IMR-90 (cell line): ENCODE measurements at regions not wholly inside any gene's neighbourhood (a gene's known extent, or its start where the extent isn't known, plus 50 kb on each side); places are given as distances from the start of the nearest gene placed in this dataset.

Experiments
- ATAC-seq: fragments of 200-7000 bp; cut with Tn5 transposase; 2 replicates; pipeline ENCODE4 v1.9.1; 2020; ENCODE audit warnings: low read depth, mild to moderate bottlenecking, moderate library complexity
- BruUV-seq: library from RNA; stranded (reverse); fragments of 400-500 nt; replicated peaks from 2 replicates; lab custom pipeline; 2021; lab: Mats Ljungman, UMichigan
- CTCF ChIA-PET: fragments of 300-600 bp; formaldehyde crosslinking; extraction: SDS; loops from one replicate; lab custom pipeline; 2021; ENCODE audit warnings: antibody characterized with exemption; lab: Yijun Ruan, JAX
- POLR2A ChIA-PET: fragments of 300-600 bp; sonication (Branson Sonifier 250); formaldehyde crosslinking; loops from one replicate; lab custom pipeline; 2022; ENCODE audit warnings: antibody characterized with exemption; ENCODE audit not compliant: unreplicated experiment; lab: Charles Lee
- DNase-seq: peaks from one replicate; pipeline ENCODE4 v3.0.0; 2013
- H2AFZ ChIP-seq: replicated peaks from 2 replicates; pipeline ENCODE3; 2013; ENCODE audit warnings: low read length, mild to moderate bottlenecking; ENCODE audit not compliant: poor library complexity
- H2AK5ac ChIP-seq: 2 replicates; pipeline ENCODE4 v1.6.1; 2013; ENCODE audit warnings: low read depth, low read length, inconsistent platforms
- H2AK9ac ChIP-seq: replicated peaks from 2 replicates; pipeline ENCODE3; 2013; ENCODE audit warnings: mild to moderate bottlenecking, low read depth, low read length, moderate library complexity; ENCODE audit not compliant: poor library complexity
- H2BK120ac ChIP-seq: 2 replicates; pipeline ENCODE4 v1.6.1; 2013; ENCODE audit warnings: low read depth, low read length, inconsistent platforms
- H2BK15ac ChIP-seq: 3 replicates; pipeline ENCODE4 v1.6.1; 2013; ENCODE audit warnings: low read depth, low read length, inconsistent platforms
- H2BK20ac ChIP-seq: 2 replicates; pipeline ENCODE4 v1.6.1; 2013; ENCODE audit warnings: low read depth, mild to moderate bottlenecking, inconsistent platforms, low read length, moderate library complexity
- H2BK5ac ChIP-seq: 2 replicates; pipeline ENCODE4 v1.6.1; 2013; ENCODE audit warnings: mild to moderate bottlenecking, low read depth, low read length, inconsistent platforms; ENCODE audit not compliant: poor library complexity, severe bottlenecking
- H3K14ac ChIP-seq: replicated peaks from 2 replicates; pipeline ENCODE4 v1.6.1; 2013; ENCODE audit warnings: low read depth, low read length, inconsistent platforms
- H3K18ac ChIP-seq: 2 replicates; pipeline ENCODE4 v1.6.1; 2013; ENCODE audit warnings: low read depth, low read length, control low read depth
- H3K23ac ChIP-seq: 2 replicates; pipeline ENCODE4 v1.6.1; 2013; ENCODE audit warnings: low read depth, low read length, inconsistent platforms
- H3K27ac ChIP-seq: 2 replicates; pipeline ENCODE4 v1.5.1; 2013; ENCODE audit warnings: mild to moderate bottlenecking, control low read depth, low read length; ENCODE audit not compliant: insufficient read depth
- H3K27me3 ChIP-seq: 2 replicates; pipeline ENCODE4 v1.6.1; 2013; ENCODE audit warnings: low read length; ENCODE audit not compliant: control insufficient read depth, insufficient read depth
- H3K36me3 ChIP-seq: 2 replicates; pipeline ENCODE4 v1.6.1; 2013; ENCODE audit warnings: low read length, mixed read lengths; ENCODE audit not compliant: control insufficient read depth, insufficient read depth
- H3K4ac ChIP-seq: 2 replicates; pipeline ENCODE4 v1.6.1; 2013; ENCODE audit warnings: low read depth, low read length, inconsistent platforms
- H3K4me1 ChIP-seq: 2 replicates; pipeline ENCODE4 v1.6.1; 2013; ENCODE audit warnings: low read length, mixed read lengths; ENCODE audit not compliant: control insufficient read depth, insufficient read depth
- H3K4me2 ChIP-seq: 2 replicates; pipeline ENCODE4 v1.6.1; 2013; ENCODE audit warnings: low read depth, mild to moderate bottlenecking, control low read depth, low read length, moderate library complexity
- H3K4me3 ChIP-seq: 2 replicates; pipeline ENCODE4 v1.5.1; 2013; ENCODE audit warnings: low read depth, mild to moderate bottlenecking, control low read depth, low read length, moderate library complexity; ENCODE audit not compliant: insufficient read depth
- H3K56ac ChIP-seq: 2 replicates; pipeline ENCODE4 v1.6.1; 2013; ENCODE audit warnings: low read length, inconsistent platforms; ENCODE audit not compliant: insufficient read depth; ENCODE audit errors: extremely low read depth
- H3K79me1 ChIP-seq, 2 experiments: 2 replicates each; pipeline ENCODE4 v1.6.1; 2013; ENCODE audit warnings: low read length in 2 of 2, inconsistent platforms in 1 of 2, low read depth in 1 of 2
- H3K9ac ChIP-seq: 2 replicates; pipeline ENCODE4 v1.6.1; 2013; ENCODE audit warnings: low read depth, low read length, control low read depth
- H3K9me1 ChIP-seq: 2 replicates; pipeline ENCODE4 v1.6.1; 2013; ENCODE audit warnings: low read length, inconsistent platforms; ENCODE audit not compliant: insufficient read depth
- H3K9me3 ChIP-seq: 2 replicates; pipeline ENCODE4 v1.6.1; 2013; ENCODE audit warnings: low read length; ENCODE audit not compliant: control insufficient read depth, insufficient read depth
- H4K20me1 ChIP-seq: 2 replicates; pipeline ENCODE4 v1.6.1; 2013; ENCODE audit warnings: low read length, inconsistent platforms; ENCODE audit not compliant: insufficient read depth
- H4K5ac ChIP-seq: 2 replicates; pipeline ENCODE4 v1.6.1; 2013; ENCODE audit warnings: mild to moderate bottlenecking, low read depth, low read length, control low read depth
- H4K8ac ChIP-seq, 2 experiments: 2 replicates each; pipeline ENCODE4 v1.6.1; 2013; ENCODE audit warnings: low read depth in 2 of 2, low read length in 2 of 2, control low read depth in 1 of 2, inconsistent platforms in 1 of 2
- H4K91ac ChIP-seq: 2 replicates; pipeline ENCODE4 v1.6.1; 2013; ENCODE audit warnings: low read depth, low read length, inconsistent platforms; ENCODE audit not compliant: insufficient read depth
- BHLHE40 ChIP-seq: fragments of 150-350 bp; IDR thresholded peaks from 2 replicates; pipeline ENCODE4 v1.6.1; 2016; ENCODE audit warnings: mild to moderate bottlenecking, low read depth, low read length
- CEBPB ChIP-seq: IDR thresholded peaks from 2 replicates; pipeline ENCODE4 v1.6.1; 2012; ENCODE audit warnings: low read depth, low read length, improper control_type of control experiment
- CHD1 ChIP-seq: IDR thresholded peaks from 2 replicates; pipeline ENCODE4 v1.6.1; 2012; ENCODE audit warnings: low read depth, low read length, improper control_type of control experiment
- FOS ChIP-seq: fragments of 150-350 bp; IDR thresholded peaks from 2 replicates; pipeline ENCODE4 v1.6.1; 2016; ENCODE audit warnings: low read depth, low read length
- MAFK ChIP-seq: IDR thresholded peaks from 2 replicates; pipeline ENCODE4 v1.6.1; 2012; ENCODE audit warnings: low read depth, low read length, improper control_type of control experiment
- MAZ ChIP-seq: IDR thresholded peaks from 2 replicates; pipeline ENCODE4 v1.6.1; 2012; ENCODE audit warnings: low read depth, mild to moderate bottlenecking, low read length, improper control_type of control experiment, moderate library complexity, borderline replicate concordance
- MXI1 ChIP-seq: IDR thresholded peaks from 2 replicates; pipeline ENCODE4 v1.6.1; 2012; ENCODE audit warnings: low read depth, mild to moderate bottlenecking, low read length, moderate library complexity, borderline replicate concordance
- NFE2L2 ChIP-seq: fragments of 150-350 bp; IDR thresholded peaks from 2 replicates; pipeline ENCODE4 v1.6.1; 2016; ENCODE audit warnings: low read depth, mild to moderate bottlenecking, low read length
- POLR2A ChIP-seq: IDR thresholded peaks from 2 replicates; pipeline ENCODE4 v1.6.1; 2012; ENCODE audit warnings: mild to moderate bottlenecking, low read depth, low read length
- RAD21 ChIP-seq: IDR thresholded peaks from 2 replicates; pipeline ENCODE4 v1.6.1; 2012; ENCODE audit warnings: low read length, improper control_type of control experiment
- RCOR1 ChIP-seq: IDR thresholded peaks from 2 replicates; pipeline ENCODE4 v1.6.1; 2012; ENCODE audit warnings: mild to moderate bottlenecking, low read length, improper control_type of control experiment; ENCODE audit not compliant: insufficient replicate concordance
- RFX5 ChIP-seq: IDR thresholded peaks from 2 replicates; pipeline ENCODE4 v1.8.0; 2012; ENCODE audit warnings: low read depth, mild to moderate bottlenecking, low read length, moderate library complexity
- SMC3 ChIP-seq: fragments of 150-350 bp; IDR thresholded peaks from 2 replicates; pipeline ENCODE4 v1.6.1; 2016; ENCODE audit warnings: low read depth, mild to moderate bottlenecking, antibody characterized with exemption, low read length, moderate library complexity
- WGBS, 2 experiments: methylation state at CpG; one replicate each; pipeline versions ENCODE4 v1.1.5 to v1.1.7; 2013; ENCODE audit warnings: missing lambda C conversion rate in 2 of 2; ENCODE audit not compliant: insufficient read length in 1 of 2; ENCODE audit errors: extremely low coverage in 2 of 2; 5-methylcytosine and 5-hydroxymethylcytosine counted together
- dilution Hi-C: fragments of 300-500 bp; cut with HindIII; formaldehyde crosslinking; loops from one replicate; pipeline ENCODE4 v1.14.3; 2018; ENCODE audit warnings: low sequenced_read_pairs; ENCODE audit not compliant: unreplicated experiment
- in situ Hi-C: fragments of 300-500 bp; cut with MboI; formaldehyde crosslinking; loops from 3 replicates; pipeline ENCODE4 v1.14.3; 2019; ENCODE audit warnings: low sequenced_read_pairs, inconsistent platforms, mixed read lengths
- intact Hi-C: fragments of 100-400 bp; cut with micrococcal nuclease; formaldehyde crosslinking; loops from 2 replicates; pipeline ENCODE4 v1.10.0; 2022
- TF ChIP-seq, protein P1 (sequence below): fragments of 150-350 bp; IDR thresholded peaks from 2 replicates; pipeline ENCODE4 v1.6.1; 2016; ENCODE audit warnings: low read depth, mild to moderate bottlenecking, low read length, moderate library complexity, borderline replicate concordance
- TF ChIP-seq, protein P2 (sequence below): fragments of 150-350 bp; IDR thresholded peaks from 2 replicates; pipeline ENCODE4 v1.6.1; 2017; ENCODE audit warnings: mild to moderate bottlenecking, antibody characterized with exemption, low read length, low read depth
- TF ChIP-seq, protein P3 (sequence below): conservative IDR thresholded peaks from 2 replicates; pipeline ENCODE4 v1.5.1; 2012; ENCODE audit warnings: mild to moderate bottlenecking, low read depth, low read length, improper control_type of control experiment

DNA sequence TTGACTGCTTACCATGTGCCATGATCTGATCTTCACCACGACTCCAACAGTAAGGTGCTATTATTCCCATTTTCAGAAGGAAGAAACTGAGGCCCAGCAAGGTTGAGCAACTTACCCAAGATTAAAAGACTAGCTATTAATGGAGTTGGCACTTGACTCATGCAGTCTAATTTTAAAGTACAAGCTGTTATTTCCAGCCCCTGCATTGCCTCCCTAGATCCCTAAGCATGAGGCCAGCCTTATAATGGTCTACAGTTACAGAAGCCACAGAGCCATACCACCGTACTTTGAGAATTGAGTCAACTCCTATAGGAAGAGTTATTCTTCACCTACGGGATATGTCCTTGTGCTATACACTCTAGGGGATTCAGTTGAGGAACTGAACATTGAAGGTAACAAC, 66.7 kb upstream of the RBM19 start:
- Histone ChIP-seq H4K8ac (no peak overlapping the region), H3K4ac (no peak overlapping the region), H3K9me1 (no peaks in the 10 kb centered on the region), H3K9me3 (no peaks in the 10 kb centered on the region), H4K91ac (no peak overlapping the region), H4K5ac (no peak overlapping the region), H3K4me2 (no peak overlapping the region), H2BK20ac (no peak overlapping the region), H2AK9ac (no peak overlapping the region), H4K20me1 (no peaks in the 10 kb centered on the region), H2BK5ac (no peak overlapping the region), H3K56ac (no peak overlapping the region), H3K4me1 (no peaks in the 10 kb centered on the region), H3K27ac (no peak overlapping the region), H3K79me1 (no peaks in the 10 kb centered on the region), H3K36me3 (no peaks in the 10 kb centered on the region), H3K18ac (no peak overlapping the region), H3K23ac (no peak overlapping the region), H3K4me3 (no peak overlapping the region), H3K14ac (no peak overlapping the region), H3K27me3 (peaks cover 2% of the 10 kb centered on the region; the same call in 1 of the 2 replicates), H2AFZ (no peak overlapping the region), H2BK15ac (no peak overlapping the region), H2AK5ac (no peak overlapping the region), H2BK120ac (no peak overlapping the region), H3K9ac (no peak overlapping the region)
- ATAC-seq (no peak), DNase-seq (no peak)
- TF ChIP-seq, protein P1, sequence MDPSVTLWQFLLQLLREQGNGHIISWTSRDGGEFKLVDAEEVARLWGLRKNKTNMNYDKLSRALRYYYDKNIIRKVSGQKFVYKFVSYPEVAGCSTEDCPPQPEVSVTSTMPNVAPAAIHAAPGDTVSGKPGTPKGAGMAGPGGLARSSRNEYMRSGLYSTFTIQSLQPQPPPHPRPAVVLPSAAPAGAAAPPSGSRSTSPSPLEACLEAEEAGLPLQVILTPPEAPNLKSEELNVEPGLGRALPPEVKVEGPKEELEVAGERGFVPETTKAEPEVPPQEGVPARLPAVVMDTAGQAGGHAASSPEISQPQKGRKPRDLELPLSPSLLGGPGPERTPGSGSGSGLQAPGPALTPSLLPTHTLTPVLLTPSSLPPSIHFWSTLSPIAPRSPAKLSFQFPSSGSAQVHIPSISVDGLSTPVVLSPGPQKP, result no peak
- TF ChIP-seq CEBPB (no peak), FOS (no peak), NFE2L2 (no peak), RAD21 (no peak), MXI1 (no peak), BHLHE40 (no peak), SMC3 (no peak), RCOR1 (no peak), MAZ (no peak), CHD1 (no peak), MAFK (no peak), POLR2A (no peak), RFX5 (no peak)
- TF ChIP-seq, protein P2, sequence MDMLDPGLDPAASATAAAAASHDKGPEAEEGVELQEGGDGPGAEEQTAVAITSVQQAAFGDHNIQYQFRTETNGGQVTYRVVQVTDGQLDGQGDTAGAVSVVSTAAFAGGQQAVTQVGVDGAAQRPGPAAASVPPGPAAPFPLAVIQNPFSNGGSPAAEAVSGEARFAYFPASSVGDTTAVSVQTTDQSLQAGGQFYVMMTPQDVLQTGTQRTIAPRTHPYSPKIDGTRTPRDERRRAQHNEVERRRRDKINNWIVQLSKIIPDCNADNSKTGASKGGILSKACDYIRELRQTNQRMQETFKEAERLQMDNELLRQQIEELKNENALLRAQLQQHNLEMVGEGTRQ, result no peak
- TF ChIP-seq, protein P3, sequence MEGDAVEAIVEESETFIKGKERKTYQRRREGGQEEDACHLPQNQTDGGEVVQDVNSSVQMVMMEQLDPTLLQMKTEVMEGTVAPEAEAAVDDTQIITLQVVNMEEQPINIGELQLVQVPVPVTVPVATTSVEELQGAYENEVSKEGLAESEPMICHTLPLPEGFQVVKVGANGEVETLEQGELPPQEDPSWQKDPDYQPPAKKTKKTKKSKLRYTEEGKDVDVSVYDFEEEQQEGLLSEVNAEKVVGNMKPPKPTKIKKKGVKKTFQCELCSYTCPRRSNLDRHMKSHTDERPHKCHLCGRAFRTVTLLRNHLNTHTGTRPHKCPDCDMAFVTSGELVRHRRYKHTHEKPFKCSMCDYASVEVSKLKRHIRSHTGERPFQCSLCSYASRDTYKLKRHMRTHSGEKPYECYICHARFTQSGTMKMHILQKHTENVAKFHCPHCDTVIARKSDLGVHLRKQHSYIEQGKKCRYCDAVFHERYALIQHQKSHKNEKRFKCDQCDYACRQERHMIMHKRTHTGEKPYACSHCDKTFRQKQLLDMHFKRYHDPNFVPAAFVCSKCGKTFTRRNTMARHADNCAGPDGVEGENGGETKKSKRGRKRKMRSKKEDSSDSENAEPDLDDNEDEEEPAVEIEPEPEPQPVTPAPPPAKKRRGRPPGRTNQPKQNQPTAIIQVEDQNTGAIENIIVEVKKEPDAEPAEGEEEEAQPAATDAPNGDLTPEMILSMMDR, result no peak
- dilution Hi-C loops (no loop called here), intact Hi-C loops (no loop called here), in situ Hi-C loops (no loop called here)
- CTCF ChIA-PET, result no interaction called here
- no CpG with 5 or more reads among the region's 3 CpGs for WGBS, 2 experiments
- POLR2A ChIA-PET, result no interaction called here
- BruUV-seq, result no TSS peak
